HG03097 (cell line): ENCODE measurements at regions not wholly inside any gene's neighbourhood (a gene's known extent, or its start where the extent isn't known, plus 50 kb on each side); places are given as distances from the start of the nearest gene placed in this dataset.
"Not testable (repeated sequence)": the region's sequence is repeated elsewhere in the genome, so short reads cannot be mapped to it uniquely, and the experiment has no call there.

ENCODE experiments used
- ATAC-seq: cut with Tn5 transposase; IDR thresholded peaks from one replicate; pipeline ENCODE4 v1.9.1; 2021; ENCODE audit not compliant: unreplicated experiment, low FRiP score

DNA sequence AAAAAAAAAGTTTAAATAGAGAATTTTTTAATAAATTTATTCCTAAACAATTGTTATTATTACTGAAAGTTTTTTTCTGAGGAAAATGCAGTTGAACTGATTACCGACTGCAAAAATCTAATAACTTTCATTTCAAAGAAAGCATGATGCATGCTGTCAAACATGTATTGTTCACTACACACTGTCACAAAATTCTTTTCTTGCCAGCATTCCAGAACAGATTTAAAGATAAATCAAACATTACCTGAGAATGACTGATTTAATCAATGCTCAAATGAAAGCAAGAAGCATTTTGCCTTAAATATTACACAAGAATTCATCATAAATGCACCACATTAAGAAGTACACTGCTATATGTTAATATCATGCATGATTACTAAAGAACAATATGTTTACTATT, 588.3 kb downstream of the SLC16A7 start:
- no peak for ATAC-seq

DNA sequence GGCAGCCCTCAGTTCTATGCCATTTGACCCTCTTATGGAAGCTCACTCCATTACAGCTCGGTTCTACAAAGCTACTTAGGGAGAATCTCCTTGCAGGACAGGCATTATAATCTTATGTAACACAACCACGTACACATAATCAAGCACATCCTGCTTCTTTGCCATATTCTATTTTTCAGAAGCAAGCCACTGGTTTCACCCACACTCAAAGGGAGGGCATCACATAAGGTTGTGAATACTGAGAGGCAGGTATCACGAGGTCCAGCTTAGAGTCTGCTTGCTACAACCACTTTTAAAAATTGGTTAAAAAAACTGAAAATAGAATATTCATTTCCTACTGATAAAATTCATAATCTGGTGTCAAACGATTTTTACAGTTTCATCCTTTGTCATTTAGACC, 589.2 kb downstream of the SLC16A7 start:
- ATAC-seq: no peak

DNA sequence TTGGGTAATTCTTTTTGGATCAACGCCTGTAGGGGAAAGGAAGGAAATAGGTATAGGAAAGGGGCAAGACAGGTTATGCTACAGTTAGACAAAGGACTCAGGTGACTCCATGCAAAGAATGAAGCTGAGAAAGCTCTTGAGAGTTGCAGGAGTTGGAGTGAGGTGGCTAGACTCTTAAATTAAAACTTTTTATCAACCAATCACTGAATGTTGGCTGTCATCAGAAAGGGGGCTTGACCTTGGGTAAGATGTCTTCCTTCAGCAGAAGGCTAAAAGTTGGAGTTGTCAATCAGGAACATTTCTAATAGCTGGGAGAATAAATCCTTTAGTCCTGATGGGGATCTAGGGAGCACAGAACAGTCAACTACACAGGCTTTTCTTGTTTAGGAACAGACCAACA, 595.4 kb downstream of the SLC16A7 start:
- ATAC-seq: no peak

DNA sequence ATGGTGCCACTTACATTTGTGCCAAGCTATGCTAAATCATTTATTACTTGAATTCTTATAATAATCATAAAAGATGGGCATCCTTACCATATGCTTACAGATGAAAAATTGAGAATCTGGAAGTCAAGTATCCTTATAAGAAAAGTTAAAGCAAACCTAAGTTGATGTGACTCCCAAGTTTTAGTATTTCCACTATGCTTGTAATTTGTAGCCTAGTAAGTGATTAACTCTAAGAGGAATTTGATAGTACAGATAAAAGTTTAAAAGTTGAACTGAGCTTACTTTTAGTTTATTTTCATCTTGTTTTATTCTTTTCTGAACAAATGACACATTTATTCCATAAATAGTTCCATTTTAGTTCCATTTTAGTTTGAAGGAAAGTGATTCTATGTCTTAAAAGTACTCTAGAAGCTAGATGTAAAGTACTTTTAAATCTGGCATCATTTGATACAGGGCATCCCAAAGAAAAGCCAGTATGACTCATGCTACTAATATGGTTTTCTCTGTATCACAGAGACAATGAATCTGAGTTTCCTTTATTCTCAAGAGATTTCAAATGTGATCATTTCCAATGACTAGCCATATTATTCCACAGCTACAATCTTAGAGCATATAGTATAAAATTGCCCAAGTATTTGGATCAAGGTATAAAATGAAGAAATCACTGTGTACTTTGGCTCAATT, 596.0 kb downstream of the SLC16A7 start:
- no peak for ATAC-seq

DNA sequence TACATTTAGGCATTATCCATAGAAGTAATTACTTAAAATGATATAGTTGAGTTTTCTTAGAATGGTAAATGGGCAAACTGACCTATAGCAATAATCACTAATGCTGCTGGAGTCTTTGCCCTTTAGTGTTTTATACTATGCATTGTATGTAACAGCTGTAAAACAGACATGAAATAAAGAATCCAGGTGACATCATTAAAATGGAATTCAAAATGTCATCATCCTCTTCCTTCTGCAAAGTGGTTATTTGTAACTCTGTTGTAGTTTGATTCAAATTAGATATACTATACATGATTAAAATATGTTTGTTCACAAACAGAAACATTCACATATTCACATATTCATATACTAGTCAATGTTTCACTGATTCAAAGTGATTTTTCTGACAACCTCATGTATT, 598.8 kb downstream of the SLC16A7 start:
- no peak for ATAC-seq

DNA sequence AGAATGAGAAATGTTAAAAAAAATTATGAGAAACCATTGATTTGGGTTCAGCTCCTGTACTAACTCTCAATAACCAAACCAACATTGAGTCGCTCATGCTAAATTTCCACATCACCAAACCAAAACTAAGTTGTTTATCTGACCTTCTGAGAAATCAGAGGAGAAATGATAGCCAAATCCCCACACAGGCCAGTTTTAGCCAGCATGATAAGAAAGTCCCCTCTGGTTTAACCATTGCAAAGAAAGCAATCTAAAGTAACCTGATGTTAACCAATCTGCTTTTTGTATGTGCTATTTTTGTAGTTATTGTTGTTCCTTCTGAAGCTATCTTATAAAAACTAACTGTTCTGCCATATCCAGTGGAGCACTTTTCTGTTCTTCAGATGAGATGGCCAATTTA, 599.7 kb downstream of the SLC16A7 start:
- no peak for ATAC-seq

DNA sequence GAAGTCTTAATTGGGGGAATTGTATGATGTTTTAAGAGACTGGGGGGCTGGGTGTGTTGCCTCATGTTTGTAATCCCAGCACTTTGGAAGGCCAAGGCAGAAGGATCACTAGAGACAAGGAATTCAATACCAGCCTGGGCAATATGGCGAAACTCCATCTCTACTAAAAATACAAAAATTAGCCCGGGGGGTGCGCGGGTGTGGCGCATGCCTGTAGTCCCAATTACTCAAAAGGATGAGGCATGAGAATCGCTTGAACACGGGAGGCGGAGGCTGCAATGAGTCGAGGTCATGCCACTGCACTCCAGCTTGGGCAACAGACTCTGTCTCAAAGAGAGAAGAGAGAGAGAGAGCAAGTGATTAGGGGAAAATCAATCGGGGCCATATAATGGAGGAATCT, 600.5 kb downstream of the SLC16A7 start:
- ATAC-seq: no peak

DNA sequence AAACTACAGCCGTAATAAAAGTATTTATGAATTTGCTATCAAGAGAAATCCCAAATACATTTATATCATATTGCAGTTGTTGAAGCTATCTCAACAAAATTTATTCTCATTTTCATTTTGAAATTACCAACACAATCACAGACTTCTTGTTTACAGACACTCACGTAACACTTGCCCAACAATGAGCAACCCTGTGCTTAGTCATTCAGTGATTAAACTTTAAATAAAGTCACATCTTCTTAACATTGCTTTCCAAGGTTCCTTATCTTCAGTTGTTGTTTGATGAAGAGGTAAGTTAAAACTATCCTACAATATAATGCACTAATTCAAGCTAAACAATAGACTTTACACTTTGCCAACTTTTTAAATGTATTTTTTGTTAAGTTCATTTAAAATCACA, 601.8 kb downstream of the SLC16A7 start:
- ATAC-seq: no peak

DNA sequence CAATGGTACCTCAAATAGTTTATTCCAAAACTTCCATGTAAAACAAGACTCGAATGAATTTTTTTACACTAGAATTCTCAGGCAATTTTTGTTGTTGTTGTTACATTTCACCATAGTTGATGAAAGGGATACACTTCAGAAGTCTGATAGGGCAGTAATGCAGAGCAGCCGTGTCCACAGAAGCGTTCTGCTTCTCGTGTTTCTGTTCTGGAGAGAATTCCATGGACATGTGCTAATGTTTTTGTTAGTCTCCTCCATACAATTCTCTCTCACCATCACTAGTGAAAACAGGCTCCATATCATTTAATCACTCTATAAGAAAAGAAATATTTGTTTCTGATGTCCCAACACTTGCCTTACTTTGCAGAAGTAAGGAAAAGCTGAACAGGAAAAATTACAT, 606.1 kb downstream of the SLC16A7 start:
- no peak for ATAC-seq

DNA sequence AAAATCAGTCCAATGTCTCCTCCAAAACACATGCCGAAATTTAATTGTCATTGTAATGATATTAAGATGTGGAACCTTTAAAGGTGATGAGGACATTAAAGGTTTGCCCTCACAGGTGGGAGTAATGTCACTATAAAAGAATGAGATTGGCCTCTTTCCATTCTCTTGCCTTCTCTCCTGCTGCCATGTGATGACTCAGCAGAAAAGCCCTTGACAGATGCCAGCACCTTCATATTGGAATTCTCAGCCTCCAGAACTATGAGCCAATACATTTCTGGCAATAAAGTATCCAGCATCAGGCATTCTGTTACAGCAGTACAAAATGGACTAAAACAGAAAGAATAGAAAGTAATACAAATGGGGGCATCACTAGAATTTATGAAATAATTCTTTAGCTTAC, 609.7 kb downstream of the SLC16A7 start:
- ATAC-seq: no peak

DNA sequence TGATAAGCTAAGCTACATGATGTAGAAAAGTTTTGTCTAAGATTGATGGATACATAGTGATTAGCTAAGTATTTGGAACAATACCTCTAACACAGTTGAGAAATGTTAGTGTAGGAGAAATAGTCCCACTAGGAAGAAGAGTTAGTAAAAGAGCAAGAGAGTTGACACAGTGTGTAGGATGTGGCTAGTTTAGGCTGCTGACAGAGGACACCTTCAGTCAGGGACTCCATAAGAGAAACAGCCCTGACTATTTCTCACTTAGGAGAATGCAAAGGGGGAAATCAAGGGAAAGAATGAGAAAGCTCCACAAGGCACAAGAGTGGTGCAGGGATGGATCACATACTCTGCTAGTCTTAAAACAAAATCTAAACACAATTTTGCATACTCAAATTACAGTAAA, 613.7 kb downstream of the SLC16A7 start:
- no peak for ATAC-seq

DNA sequence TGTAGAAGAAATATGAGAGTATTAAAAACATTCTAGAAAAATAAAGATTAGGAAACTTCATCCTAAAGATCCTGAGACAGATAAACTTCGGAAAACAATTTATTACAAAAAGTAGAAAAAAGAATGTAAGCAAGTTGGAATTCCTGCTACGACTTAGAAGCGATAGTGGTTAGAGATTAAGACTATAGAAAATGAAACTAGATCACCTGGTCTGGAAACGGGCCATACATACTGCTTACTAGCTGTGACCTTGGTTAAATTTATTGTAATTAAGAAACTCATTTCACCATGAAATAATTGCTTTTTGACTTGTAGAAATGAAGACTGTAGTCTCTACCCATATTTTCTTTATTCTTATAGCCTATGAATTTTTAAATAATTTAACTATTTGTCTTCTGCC, 614.1 kb downstream of the SLC16A7 start:
- ATAC-seq: no peak

DNA sequence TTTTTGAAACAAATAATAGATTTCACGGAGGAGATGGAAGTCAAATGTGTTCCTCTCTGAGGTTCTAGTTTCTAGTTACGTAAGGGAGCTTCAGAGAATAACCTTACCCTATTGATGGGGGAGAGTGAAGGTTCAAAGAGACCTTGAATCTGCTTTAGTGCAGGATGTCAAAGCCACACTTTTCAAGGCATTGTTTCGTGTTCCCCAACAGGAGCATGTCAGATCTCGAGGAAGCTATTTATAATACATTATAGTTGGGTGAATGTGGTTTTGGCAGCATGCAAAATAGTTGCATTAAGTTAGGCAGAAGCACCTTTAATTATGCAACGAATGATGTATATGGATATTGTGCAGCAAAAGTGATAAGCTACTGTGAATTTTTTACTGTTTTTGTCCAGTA, 614.9 kb downstream of the SLC16A7 start:
- no peak for ATAC-seq

DNA sequence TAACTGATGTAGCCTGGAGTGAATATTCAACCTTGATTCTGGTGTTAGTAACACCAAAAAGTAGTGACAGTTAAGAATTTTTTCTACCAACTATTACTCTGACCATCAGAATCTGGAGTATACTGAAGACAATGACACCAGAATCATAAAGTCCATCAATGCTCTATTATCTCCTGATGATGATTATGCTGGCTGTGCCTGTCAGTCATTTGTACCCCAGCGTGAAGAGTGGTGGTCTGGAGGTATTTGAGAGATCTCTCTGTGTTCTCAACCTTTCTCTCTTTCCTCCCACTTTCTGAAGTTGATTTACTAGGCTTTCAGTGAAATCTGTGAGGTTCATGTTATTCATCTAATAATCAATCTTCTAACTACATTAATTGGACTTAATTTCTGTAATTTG, 615.4 kb downstream of the SLC16A7 start:
- no peak for ATAC-seq

DNA sequence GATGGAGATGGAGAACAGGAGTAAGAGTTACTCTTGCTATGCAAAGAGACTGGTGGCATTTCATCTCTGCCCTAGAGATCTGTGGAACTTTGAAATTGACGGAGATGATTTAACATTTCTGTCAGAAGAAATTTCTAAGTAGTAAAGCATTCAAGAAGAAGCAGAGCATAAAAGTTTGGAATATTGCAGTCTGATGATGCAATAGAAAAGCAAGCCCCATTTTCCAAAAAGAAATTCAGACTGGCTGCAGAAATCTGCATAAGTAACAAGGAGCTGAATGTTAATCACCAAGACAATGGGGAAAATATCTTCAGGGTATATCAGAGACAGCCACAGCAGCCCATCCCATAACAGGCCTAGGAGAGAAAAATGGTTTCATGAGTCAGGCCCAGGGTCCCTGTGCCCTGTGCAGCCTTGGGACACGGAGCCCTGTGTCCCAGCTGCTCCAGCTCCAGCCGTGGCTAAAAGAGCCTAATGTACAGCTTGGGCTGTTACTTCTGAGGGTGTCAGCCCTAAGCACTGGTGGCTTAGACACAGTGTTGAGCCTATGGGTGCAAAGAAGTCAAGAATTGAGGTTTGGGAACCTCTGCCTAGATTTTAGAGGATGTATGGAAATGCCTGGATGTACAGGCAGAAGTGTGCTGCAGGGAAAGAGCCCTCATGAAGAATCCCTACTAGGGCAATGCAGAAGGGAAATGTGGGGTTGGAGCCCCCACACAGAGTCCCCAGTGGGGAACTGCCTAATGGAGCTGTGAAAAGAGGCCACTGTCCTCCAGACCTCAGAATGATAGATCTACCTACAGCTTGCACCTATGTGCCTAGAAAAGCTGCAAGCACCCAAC, 616.6 kb downstream of the SLC16A7 start:
- ATAC-seq: no peak

DNA sequence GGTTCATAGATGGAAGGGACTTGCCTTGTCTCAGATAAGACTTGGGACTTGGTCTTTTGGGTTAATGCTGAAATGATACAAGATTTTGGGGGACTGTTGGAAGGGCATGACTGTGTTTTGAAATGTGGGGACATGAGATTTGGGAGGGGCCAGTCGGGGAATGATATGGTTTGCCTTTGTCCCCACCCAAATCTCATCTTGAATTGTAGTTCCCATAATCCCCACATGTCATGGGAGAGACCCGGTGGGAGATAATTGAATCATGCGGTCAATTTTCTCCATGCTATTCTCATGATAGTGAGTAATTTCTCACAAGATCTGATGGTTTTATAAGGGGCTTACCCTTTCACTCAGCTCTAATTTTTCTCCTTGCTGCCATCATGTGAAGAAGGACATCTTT, 617.4 kb downstream of the SLC16A7 start:
- ATAC-seq: not testable (repeated sequence)

DNA sequence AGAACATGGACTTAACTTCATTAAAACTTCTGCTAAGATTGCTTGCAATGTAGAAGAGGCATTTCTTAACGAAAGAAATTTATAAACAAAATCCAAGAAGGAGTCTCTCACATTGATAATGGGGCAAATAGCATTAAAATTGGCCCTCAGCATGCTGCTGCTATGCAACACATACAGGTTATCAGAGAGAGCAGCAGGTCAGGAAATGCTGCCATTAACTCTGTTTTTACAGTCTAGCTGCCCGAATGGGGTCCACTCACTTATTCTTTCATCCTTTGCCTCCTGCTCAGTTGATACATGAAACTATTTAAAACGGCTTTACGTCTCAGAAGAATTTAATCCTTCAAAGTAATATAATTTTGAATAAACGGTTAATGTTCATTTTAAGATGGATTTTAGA, 620.4 kb downstream of the SLC16A7 start:
- no peak for ATAC-seq

DNA sequence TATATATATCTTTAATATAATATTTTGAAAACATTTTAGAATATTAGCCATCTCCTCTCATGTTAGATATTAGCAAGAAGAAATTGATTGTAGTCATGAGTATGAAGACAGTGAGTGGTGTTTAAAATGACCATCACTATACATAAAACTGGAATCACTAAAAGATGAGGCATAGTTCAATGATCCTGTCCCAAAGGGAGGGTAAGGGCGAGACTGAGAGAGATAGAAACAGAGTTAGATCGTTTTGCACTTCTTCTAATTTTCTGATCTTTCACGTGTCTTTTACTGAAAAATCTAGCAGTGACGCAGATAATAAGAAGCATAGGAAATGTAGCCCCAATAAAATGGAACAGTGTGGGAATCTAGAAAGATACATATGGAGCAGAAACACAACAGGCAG, 627.4 kb downstream of the SLC16A7 start:
- ATAC-seq: no peak

DNA sequence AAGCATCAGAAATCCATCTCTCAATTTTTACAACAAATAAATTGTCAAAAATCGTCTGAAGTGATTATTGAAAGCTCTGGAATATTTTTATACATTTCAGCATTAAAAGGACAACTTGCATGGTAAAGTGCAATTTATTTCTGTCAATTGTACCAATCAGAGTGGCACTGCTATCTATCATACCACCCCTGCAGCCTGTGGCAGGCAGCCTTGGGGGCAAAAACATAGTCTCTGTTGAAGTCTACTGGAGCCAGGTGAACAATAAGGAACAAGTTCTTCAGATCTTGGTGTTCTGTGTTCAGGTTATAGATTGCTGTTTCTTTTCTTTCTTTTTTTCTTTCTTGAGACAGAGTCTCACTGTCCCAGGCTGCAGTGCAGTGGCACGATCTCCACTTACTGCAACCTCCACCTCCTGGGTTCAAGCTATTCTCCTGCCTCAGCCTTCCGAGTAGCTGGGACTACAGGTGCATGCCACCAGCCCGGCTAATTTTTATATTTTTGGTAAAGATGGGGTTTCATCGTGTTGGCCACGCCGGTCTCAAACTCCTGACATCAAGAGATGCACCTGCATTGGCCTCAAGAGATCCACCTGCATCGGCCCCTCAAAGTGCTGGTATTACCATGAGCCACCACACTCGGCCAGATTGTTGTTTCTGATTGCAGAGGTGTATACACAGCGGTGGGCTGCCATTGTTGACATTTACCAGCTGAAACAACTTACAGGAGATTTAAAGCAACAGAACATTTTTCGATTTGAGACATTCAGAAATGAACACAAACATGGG, 629.6 kb downstream of the SLC16A7 start:
- ATAC-seq: no peak

DNA sequence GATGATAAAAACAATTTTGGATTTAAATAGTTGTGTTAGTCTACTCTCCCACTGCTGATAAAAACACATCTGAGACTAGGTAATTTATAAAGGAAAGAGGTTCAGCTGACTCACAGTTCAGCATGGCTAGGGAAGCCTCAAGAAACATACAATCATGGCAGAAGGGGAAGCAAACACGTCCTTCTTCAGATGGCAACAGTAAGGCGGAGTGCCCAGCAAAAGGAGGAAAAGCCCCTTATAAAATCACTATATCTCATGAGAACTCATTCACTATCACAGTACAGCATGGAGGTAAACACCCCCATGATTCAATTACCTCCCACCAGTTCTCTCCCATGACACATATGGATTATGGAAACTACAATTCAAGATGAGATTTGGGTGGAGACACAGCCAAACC, 632.1 kb downstream of the SLC16A7 start:
- ATAC-seq: no peak

DNA sequence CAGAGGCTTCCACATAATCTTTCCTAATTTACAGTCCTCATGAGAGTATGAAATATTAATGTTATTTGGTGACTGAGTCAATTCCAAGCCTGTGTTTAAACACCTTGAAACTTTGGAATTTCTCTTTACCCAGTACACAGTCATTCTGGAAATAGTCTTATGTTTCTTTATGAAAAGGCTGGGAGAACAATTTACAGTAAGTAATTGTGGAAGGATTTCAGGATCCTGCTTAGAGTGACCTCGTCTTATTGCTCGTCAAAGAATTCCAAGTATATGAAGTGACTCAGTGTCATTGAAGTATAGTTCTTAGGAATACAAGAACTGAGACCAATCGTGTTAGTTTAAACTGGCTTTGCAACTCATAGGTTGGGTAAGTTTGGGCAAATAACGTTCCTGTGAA, 634.2 kb downstream of the SLC16A7 start:
- ATAC-seq: no peak

DNA sequence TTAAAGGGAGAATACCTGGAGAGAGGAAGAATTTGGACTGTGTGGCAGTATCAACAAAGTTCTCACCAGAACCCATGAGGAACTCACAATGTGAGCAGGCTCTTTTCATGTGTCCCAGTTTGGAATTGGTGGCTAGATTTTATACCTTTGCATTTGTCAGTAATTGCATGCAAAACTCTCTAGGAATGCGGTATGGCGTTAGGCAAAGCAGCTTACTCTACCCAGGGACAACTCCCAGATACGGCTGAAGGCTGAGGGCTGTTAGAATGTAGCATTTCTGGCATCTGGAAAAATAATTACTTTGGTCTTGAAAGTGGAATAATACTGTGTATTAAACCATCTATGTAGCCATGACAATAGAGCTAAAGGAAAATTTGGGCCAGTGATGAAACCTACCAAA, 635.5 kb downstream of the SLC16A7 start:
- no peak for ATAC-seq
